Cardiac muscle cell (in vitro differentiated cells and primary cell): ENCODE measurements at regions not wholly inside any gene's neighbourhood (a gene's known extent, or its start where the extent isn't known, plus 50 kb on each side); places are given as distances from the start of the nearest gene placed in this dataset.
A peak's percentile ranks its signal among the peaks of the same experiment; 100 is the strongest.

Source experiments
- DNase-seq, 2 donors: peaks; one replicate each; pipeline versions ENCODE4 v3.0.0 to v3.0.0-alpha.2; 2010 to 2017; ENCODE audit warnings: low read depth in 1 of 2, low spot score in 1 of 2
- H3K27ac ChIP-seq: fragments of 200-600 bp; sonication (generic); 2 replicates; pipeline ENCODE4 v1.5.1; 2016
- H3K27me3 ChIP-seq: fragments of 200-600 bp; sonication (generic); 2 replicates; pipeline ENCODE4 v1.6.0; 2016; ENCODE audit warnings: control low read depth
- H3K36me3 ChIP-seq: fragments of 200-600 bp; sonication (generic); 2 replicates; pipeline ENCODE4 v1.5.1; 2016; ENCODE audit warnings: control low read depth
- H3K4me1 ChIP-seq: fragments of 200-600 bp; sonication (generic); 2 replicates; pipeline ENCODE4 v1.8.1; 2017; ENCODE audit warnings: low read depth, mild to moderate bottlenecking, mixed run types
- H3K4me3 ChIP-seq: fragments of 200-600 bp; sonication (generic); 2 replicates; pipeline ENCODE4 v1.5.1; 2016; ENCODE audit warnings: mild to moderate bottlenecking
- H3K9me3 ChIP-seq: fragments of 200-600 bp; sonication (generic); 2 replicates; pipeline ENCODE4 v1.5.1; 2017; ENCODE audit warnings: low read depth, mild to moderate bottlenecking, control low read depth
- CTCF ChIP-seq: IDR thresholded peaks from 2 replicates; pipeline ENCODE4 v1.5.1; 2012; ENCODE audit warnings: low read depth, mild to moderate bottlenecking, low read length

DNA sequence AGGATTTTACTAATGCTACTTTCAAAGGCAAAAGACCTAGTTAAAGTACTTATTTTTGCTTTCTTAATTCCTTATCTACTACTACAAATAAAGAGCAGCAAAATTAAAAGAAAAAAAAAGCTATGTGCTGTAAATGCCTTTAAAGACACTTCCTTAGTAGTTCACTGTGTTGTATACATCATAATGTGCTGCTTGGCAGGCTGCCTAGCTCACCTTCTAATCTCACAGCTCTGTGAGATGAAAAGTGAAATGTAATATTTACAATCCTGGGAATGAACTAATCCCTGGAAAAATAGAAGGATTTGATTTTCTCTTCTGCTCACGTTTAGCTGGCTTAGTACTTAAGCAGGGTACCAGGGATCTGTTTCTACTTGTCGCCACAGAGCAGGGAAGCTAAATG lies 184.4 kb upstream of the ALG10B start:
- no peak for TF ChIP-seq CTCF
- DNase-seq: no peak
- Histone ChIP-seq H3K4me3 (no peak overlapping the region), H3K27me3 (no peaks in the 10 kb centered on the region), H3K27ac (no peak overlapping the region), H3K36me3 (no peaks in the 10 kb centered on the region), H3K9me3 (no peaks in the 10 kb centered on the region), H3K4me1 (no peaks in the 10 kb centered on the region)

- Histone ChIP-seq H3K9me3 (no peaks in the 10 kb centered on the region), H3K27me3 (no peaks in the 10 kb centered on the region), H3K27ac (no peak overlapping the region), H3K4me3 (no peak overlapping the region), H3K4me1 (no peaks in the 10 kb centered on the region), H3K36me3 (no peaks in the 10 kb centered on the region)
- no peak for TF ChIP-seq CTCF
- no peak for DNase-seq
These were observed 179.3 kb upstream of the ALG10B start for GRCh38 chr12:38137287-38137686.

- Histone ChIP-seq H3K9me3 (no peaks in the 10 kb centered on the region), H3K36me3 (no peaks in the 10 kb centered on the region), H3K27me3 (no peaks in the 10 kb centered on the region), H3K4me1 (no peaks in the 10 kb centered on the region), H3K4me3 (no peak overlapping the region), H3K27ac (no peak overlapping the region)
- TF ChIP-seq CTCF: no peak
- DNase-seq: no peak
These were observed 178.9 kb upstream of the ALG10B start for GRCh38 chr12:38137716-38138115.

DNA sequence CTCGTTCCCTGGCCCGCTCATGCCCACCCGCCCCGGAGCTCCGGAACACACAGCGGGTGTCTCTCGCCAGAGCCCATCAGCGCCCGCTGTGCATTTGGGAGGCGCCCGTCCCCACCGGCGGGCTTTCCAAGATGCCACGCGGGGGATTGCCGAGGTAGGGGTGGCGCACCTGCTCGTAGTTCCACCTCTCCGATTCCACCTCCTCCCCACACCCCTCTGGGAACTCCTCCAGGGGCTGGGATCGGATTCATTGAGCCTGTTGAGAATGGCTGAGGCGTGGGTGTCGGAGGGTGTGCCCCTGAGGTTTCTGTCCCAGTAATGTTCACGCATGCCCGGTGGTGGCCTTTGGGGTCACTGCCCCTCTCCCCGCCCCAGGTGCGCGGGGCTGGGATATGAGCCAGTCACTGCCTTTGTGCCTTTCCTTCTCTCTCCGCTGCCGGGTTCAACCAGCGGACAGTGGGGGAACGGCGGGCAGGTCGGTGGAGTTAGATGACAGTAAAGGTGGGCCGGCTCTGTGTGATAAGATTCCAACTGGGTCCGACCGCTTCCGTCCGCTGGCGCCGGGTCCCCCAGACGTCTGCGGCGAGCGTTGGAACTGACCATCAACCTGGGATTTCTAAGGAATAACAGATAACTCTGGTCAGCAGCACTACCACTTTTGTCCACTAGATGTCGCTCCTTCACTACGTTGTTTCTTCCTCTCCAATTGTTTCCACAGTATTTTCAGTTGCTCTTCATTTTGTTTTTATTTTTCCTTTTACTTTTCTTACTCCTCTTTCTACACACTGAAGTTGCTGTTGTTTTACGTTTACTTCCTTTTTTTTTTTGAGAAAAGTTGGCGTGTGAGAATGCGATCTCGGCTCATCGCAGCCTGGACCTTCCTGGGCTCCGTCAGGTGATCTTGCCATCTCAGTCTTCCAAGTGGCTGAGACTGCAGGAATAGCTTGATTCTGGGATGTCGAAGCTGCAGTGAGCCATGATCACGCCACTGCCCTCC lies 178.1 kb upstream of the ALG10B start:
- H3K4me1 ChIP-seq: no peaks in the 10 kb centered on the region
- no peak overlapping the region for H3K4me3 ChIP-seq
- no peak overlapping the region for H3K27ac ChIP-seq
- H3K9me3 ChIP-seq: no peaks in the 10 kb centered on the region
- peak; percentile 21 to 72 for DNase-seq
- peak; percentile 94 for TF ChIP-seq CTCF
- H3K36me3 ChIP-seq: no peaks in the 10 kb centered on the region
- H3K27me3 ChIP-seq: no peaks in the 10 kb centered on the region

- no peak for DNase-seq
- H3K4me1 ChIP-seq: no peaks in the 10 kb centered on the region
- H3K36me3 ChIP-seq: no peaks in the 10 kb centered on the region
- H3K9me3 ChIP-seq: no peaks in the 10 kb centered on the region
- no peak overlapping the region for H3K4me3 ChIP-seq
- TF ChIP-seq CTCF: no peak
- H3K27ac ChIP-seq: no peak overlapping the region
- no peaks in the 10 kb centered on the region for H3K27me3 ChIP-seq
These were observed 177.1 kb upstream of the ALG10B start for GRCh38 chr12:38139456-38139855.
